Fibroblast of mammary gland (primary cell): ENCODE measurements at regions not wholly inside any gene's neighbourhood (a gene's known extent, or its start where the extent isn't known, plus 50 kb on each side); places are given as distances from the start of the nearest gene placed in this dataset.

Source experiments
- DNase-seq: peaks from one replicate; pipeline ENCODE4 v3.0.0-alpha.2; 2010; ENCODE audit warnings: low read depth
- H3K4me3 ChIP-seq: 2 replicates; pipeline ENCODE4 v1.5.1; 2011; ENCODE audit warnings: low read depth, mild to moderate bottlenecking, low read length, moderate library complexity; ENCODE audit not compliant: control insufficient read depth
- CTCF ChIP-seq: conservative IDR thresholded peaks from 2 replicates; pipeline ENCODE4 v1.5.1; 2011; ENCODE audit warnings: low read depth, low read length, inconsistent platforms; ENCODE audit not compliant: control insufficient read depth, insufficient read depth

GRCh38 chr6:23003671-23004467, 434.5 kb downstream of the HDGFL1 start:
- TF ChIP-seq CTCF, result peak; percentile 21
- peak; percentile 97 for DNase-seq
- peak overlapping the region; percentile 21 for H3K4me3 ChIP-seq

- no peak overlapping the region for H3K4me3 ChIP-seq
- DNase-seq, result peak; percentile 3
- TF ChIP-seq CTCF, result no peak
These were observed 437.3 kb downstream of the HDGFL1 start for GRCh38 chr6:23006656-23007055.

GRCh38 chr6:23011615-23012014, 442.2 kb downstream of the HDGFL1 start:
- DNase-seq, result no peak
- H3K4me3 ChIP-seq, result no peak overlapping the region
- no peak for TF ChIP-seq CTCF

- DNase-seq, result peak; percentile 75
- H3K4me3 ChIP-seq, result no peak overlapping the region
- no peak for TF ChIP-seq CTCF
These were observed 444.4 kb downstream of the HDGFL1 start for GRCh38 chr6:23013776-23014175.

GRCh38 chr6:23016696-23017095, 447.3 kb downstream of the HDGFL1 start:
- H3K4me3 ChIP-seq, result no peak overlapping the region
- no peak for DNase-seq
- no peak for TF ChIP-seq CTCF

- no peak for DNase-seq
- no peak for TF ChIP-seq CTCF
- no peak overlapping the region for H3K4me3 ChIP-seq
These were observed 452.1 kb downstream of the HDGFL1 start for GRCh38 chr6:23021487-23021886.
